ENCODE measurements at regions not wholly inside any gene's neighbourhood (a gene's known extent, or its start where the extent isn't known, plus 50 kb on each side); places are given as distances from the start of the nearest gene placed in this dataset.

GRCh38 chr12:124430491-124430890, 135.6 kb downstream of the RFLNA start:
- Histone ChIP-seq H3K4me3 (ENCODE audit: low read depth in 1 of 2, low read length in 2 of 2) (no peak overlapping the region), H3K36me3 (ENCODE audit: insufficient read depth, low read length) (peaks cover 75% of the 10 kb centered on the region), H3K27me3 (ENCODE audit: insufficient read depth, low read length, poor library complexity) (no peaks in the 10 kb centered on the region), H3K79me2 (ENCODE audit: insufficient read depth, low read length) (no peaks in the 10 kb centered on the region), H4K20me1 (ENCODE audit: insufficient read depth, low read length) (peaks cover 23% of the 10 kb centered on the region), H3K4me1 (ENCODE audit: insufficient read depth, low read length) (no peaks in the 10 kb centered on the region), H3K4me2 (ENCODE audit: insufficient read depth, low read length) (no peak overlapping the region), H2AFZ (ENCODE audit: low read depth, low read length) (no peak overlapping the region), H3K9me3 (ENCODE audit: insufficient read depth, low read length, severe bottlenecking) (no peaks in the 10 kb centered on the region), H3K9ac (ENCODE audit: low read depth, low read length) (no peak overlapping the region), H3K27ac (ENCODE audit: low read length) (no peak overlapping the region)
- TF ChIP-seq CTCF (IDR thresholded peaks at IDR 0.05; ENCODE audit: borderline replicate concordance, extremely low read depth, low read length, poor library complexity, severe bottlenecking) (no peak), EZH2 (IDR thresholded peaks at IDR 0.05; ENCODE audit: borderline replicate concordance, low read depth, low read length, severe bottlenecking) (no peak)
- ATAC-seq (ENCODE audit: insufficient read depth, low read depth), result no peak
- no peak for DNase-seq

GRCh38 chr12:124429535-124429934, 134.6 kb downstream of the RFLNA start:
- ATAC-seq (ENCODE audit: insufficient read depth, low read depth), result no peak
- H3K4me1 ChIP-seq (ENCODE audit: insufficient read depth, low read length), result no peaks in the 10 kb centered on the region
- no peak overlapping the region for H2AFZ ChIP-seq (ENCODE audit: low read depth, low read length)
- no peak for TF ChIP-seq EZH2 (IDR thresholded peaks at IDR 0.05; ENCODE audit: borderline replicate concordance, low read depth, low read length, severe bottlenecking)
- TF ChIP-seq CTCF (IDR thresholded peaks at IDR 0.05; ENCODE audit: borderline replicate concordance, extremely low read depth, low read length, poor library complexity, severe bottlenecking), result no peak
- H3K27me3 ChIP-seq (ENCODE audit: insufficient read depth, low read length, poor library complexity), result no peaks in the 10 kb centered on the region
- no peak overlapping the region for H3K9ac ChIP-seq (ENCODE audit: low read depth, low read length)
- no peaks in the 10 kb centered on the region for H3K79me2 ChIP-seq (ENCODE audit: insufficient read depth, low read length)
- no peak for DNase-seq
- no peaks in the 10 kb centered on the region for H3K9me3 ChIP-seq (ENCODE audit: insufficient read depth, low read length, severe bottlenecking)
- H3K4me3 ChIP-seq (ENCODE audit: low read depth in 1 of 2, low read length in 2 of 2), result no peak overlapping the region
- H3K27ac ChIP-seq (ENCODE audit: low read length), result no peak overlapping the region
- peaks cover 75% of the 10 kb centered on the region for H3K36me3 ChIP-seq (ENCODE audit: insufficient read depth, low read length)
- no peak overlapping the region for H3K4me2 ChIP-seq (ENCODE audit: insufficient read depth, low read length)
- H4K20me1 ChIP-seq (ENCODE audit: insufficient read depth, low read length), result peaks cover 19% of the 10 kb centered on the region

- no peak overlapping the region for H3K4me2 ChIP-seq (ENCODE audit: insufficient read depth, low read length)
- no peak overlapping the region for H3K9ac ChIP-seq (ENCODE audit: low read depth, low read length)
- H3K27me3 ChIP-seq (ENCODE audit: insufficient read depth, low read length, poor library complexity), result no peaks in the 10 kb centered on the region
- no peak for DNase-seq
- TF ChIP-seq CTCF (IDR thresholded peaks at IDR 0.05; ENCODE audit: borderline replicate concordance, extremely low read depth, low read length, poor library complexity, severe bottlenecking) (no peak), EZH2 (IDR thresholded peaks at IDR 0.05; ENCODE audit: borderline replicate concordance, low read depth, low read length, severe bottlenecking) (no peak)
- no peak for ATAC-seq (ENCODE audit: insufficient read depth, low read depth)
- no peak overlapping the region for H3K27ac ChIP-seq (ENCODE audit: low read length)
- H3K4me3 ChIP-seq (ENCODE audit: low read depth in 1 of 2, low read length in 2 of 2), result no peak overlapping the region
- H3K79me2 ChIP-seq (ENCODE audit: insufficient read depth, low read length), result no peaks in the 10 kb centered on the region
- no peaks in the 10 kb centered on the region for H3K4me1 ChIP-seq (ENCODE audit: insufficient read depth, low read length)
- H2AFZ ChIP-seq (ENCODE audit: low read depth, low read length), result no peak overlapping the region
- H4K20me1 ChIP-seq (ENCODE audit: insufficient read depth, low read length), result peaks cover 23% of the 10 kb centered on the region
- H3K36me3 ChIP-seq (ENCODE audit: insufficient read depth, low read length), result peaks cover 81% of the 10 kb centered on the region
- no peaks in the 10 kb centered on the region for H3K9me3 ChIP-seq (ENCODE audit: insufficient read depth, low read length, severe bottlenecking)
Measured at GRCh38 chr12:124428792-124429281, 133.9 kb downstream of the RFLNA start.
